ENCODE measurements at regions not wholly inside any gene's neighbourhood (a gene's known extent, or its start where the extent isn't known, plus 50 kb on each side); places are given as distances from the start of the nearest gene placed in this dataset.

- TF ChIP-seq CHD7 (IDR thresholded peaks at IDR 0.05; ENCODE audit: insufficient replicate concordance, low read length) (no peak), SP4 (IDR thresholded peaks at IDR 0.05; ENCODE audit: low read length) (no peak)
These were observed 189.3 kb upstream of the TSC22D2 start (continued) for GRCh38 chr3:150218841-150219240.
